HG02571 (cell line): ENCODE measurements at regions not wholly inside any gene's neighbourhood (a gene's known extent, or its start where the extent isn't known, plus 50 kb on each side); places are given as distances from the start of the nearest gene placed in this dataset.

Experiments
- ATAC-seq: cut with Tn5 transposase; IDR thresholded peaks from one replicate; pipeline ENCODE4 v1.9.1; 2021; ENCODE audit warnings: mild to moderate bottlenecking, moderate library complexity; ENCODE audit not compliant: unreplicated experiment

- no peak for ATAC-seq
Observed at GRCh38 chr6:18920701-18921100, 533.6 kb downstream of the RNF144B start.

DNA sequence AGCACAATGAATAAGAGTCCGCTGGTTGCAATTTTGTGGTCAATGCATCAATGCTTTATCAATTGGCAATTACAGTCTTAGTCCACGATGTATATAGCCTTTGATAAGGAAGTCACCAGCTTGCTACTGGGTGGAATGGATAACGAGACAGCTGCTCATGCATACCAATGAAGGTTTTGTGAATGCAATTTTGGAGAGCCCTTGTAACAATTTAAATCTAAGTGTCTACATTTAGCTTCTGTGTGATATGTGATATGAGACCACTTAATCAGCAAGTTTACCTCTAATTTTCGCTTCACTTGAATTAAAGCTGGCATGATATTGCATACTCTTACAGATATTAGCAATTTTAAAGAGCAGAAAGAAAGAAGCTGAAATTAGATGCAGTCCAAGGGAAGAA, 543.9 kb downstream of the RNF144B start:
- no peak for ATAC-seq

DNA sequence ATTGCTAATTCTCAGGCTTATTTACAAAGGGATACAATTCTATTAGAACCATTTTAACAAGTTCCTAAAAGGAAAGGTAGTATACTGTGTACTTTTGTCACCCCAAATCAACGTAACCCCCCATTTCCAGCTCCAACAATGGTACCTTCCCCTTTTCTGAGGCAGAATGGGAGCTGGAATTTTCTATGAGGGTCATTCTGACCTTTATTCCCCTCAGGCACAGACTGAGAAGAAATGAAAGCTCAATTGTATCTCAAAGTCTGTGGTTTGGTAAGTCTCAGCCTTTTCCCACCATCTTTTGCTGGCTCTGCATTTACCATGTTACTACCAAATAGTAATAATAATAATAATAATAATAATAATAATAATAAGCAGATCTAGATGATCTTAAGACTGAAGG, 571.0 kb downstream of the RNF144B start:
- ATAC-seq, result no peak

GRCh38 chr6:18961566-18961965, 574.4 kb downstream of the RNF144B start:
- no peak for ATAC-seq

DNA sequence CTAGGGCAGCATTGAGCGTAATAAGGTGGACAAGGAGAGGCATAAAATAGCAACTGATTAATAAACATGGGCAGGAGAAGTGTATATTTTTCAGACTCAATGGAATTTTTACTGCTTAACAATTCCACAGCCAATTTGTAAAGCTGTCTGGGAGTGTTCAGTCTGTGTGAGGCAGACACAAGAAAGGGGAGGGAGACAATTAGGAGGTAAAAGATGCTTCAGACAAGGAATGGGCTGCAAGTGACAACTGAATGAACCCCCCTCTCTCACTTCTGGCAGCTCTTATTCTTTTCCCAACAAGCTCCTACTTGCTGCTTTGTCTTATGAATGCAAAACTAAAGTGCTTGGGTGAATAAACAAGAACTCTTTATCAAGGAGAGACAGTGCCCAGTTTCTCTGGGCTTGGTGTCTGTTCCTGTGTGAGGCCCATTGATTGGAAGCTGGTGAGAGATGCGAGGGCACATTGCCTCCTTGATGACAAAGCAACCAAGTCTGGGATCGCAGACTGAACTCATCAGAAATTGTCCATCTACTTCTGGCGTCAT, 575.3 kb downstream of the RNF144B start:
- ATAC-seq, result no peak

GRCh38 chr6:18963439-18963838, 576.3 kb downstream of the RNF144B start:
- ATAC-seq, result no peak

GRCh38 chr6:18973251-18973650, 586.1 kb downstream of the RNF144B start:
- ATAC-seq, result no peak

DNA sequence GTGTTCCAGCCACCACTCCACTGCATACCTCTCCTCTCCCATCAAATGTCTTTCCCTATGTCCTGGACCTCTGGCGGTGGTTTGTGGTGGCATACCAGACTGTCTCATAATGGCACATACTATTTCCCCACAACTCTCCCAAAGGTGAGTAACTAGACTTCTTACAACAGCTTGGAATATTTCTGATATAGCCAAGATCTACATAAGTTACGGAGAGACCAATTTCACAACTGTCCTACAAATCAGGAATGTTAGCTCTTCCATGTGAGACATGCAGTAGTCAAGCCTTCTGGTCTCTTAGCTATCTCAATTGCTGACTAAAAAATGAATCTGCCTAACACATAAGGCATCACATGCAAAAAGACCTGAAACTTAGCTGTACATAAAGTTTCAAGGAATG, 588.9 kb downstream of the RNF144B start:
- ATAC-seq, result no peak

GRCh38 chr6:18976966-18977365, 589.8 kb downstream of the RNF144B start:
- ATAC-seq, result no peak

DNA sequence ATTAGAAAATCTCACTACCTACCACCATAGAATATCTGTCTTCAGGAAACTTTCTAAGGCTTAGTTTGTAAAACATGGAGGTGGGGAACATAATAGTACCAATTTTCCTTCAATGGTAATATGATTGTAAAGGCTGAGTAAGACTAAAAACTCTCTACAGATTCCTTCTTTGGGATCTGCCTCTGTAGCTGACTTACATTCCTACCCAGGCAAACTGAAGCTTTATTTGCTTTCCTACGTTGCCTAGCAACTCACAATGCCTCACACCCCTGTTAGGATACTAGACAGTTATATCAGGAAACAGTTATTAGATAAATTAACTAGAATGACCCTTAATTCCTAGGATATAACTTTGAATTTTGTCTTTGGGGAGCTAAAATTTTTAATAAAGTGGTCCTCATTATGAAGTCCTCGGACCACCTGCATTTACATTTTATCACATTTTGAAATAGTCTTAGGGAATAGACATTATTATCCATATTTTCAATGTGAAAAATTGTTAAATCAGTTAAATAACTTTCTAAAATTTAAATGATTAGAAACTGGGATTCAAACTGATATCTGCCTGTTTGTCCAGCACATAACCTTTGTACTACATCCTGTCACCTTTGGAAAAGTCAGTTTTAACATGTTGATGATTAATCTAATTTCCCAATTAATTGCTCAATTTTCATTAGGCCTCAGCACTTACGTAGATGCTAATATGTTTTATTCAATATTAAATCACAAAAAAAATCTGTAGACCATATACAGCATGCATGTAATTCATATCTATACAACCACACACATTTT, 591.4 kb downstream of the RNF144B start:
- ATAC-seq, result no peak

- ATAC-seq, result no peak
Observed at GRCh38 chr6:18985061-18985460, 597.9 kb downstream of the RNF144B start.

DNA sequence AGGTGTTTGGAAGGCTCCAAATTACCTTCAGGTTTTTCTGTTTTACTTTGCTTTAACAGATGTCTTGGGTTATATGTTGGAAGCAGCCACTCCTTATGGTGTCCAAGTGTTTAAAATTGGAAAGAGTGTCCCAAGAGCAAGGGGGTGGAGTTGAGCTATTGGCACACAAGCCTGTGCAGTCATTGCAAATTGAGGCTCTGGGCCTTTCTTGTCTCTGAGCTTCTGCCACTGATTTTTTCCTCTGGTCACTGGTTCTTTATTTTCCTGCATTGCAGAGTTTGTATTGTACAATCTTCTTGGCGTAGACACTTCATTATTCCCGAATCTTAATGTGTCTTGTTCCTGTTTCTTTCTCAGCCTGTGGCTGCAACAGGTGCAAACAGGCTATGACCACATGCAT, 598.8 kb downstream of the RNF144B start:
- no peak for ATAC-seq

- ATAC-seq, result no peak
Observed at GRCh38 chr6:18988636-18989035, 601.5 kb downstream of the RNF144B start.

GRCh38 chr6:18990059-18990978, 603.2 kb downstream of the RNF144B start:
- ATAC-seq, result peak; percentile 66

DNA sequence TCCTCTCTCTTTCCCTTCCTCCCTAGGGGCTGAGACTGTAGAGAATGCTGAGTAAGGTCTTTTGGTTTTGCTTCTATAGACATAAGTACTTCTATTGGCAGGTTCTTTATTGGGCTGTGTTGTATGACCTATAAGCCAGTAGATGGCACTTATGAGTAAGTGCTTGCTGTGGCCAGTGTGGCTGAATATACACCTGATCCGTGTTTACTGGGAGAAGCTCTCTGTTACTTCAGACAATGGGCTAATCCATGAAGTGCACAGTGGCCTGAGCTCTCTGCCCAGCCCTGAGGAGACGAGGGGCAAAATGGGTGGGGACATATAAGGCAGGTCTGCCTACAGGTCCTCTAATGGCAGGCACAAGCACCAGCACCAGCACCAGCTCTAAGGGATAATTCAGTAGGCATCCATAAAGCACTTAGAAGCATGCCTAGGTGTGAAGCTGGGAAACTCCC, 610.3 kb downstream of the RNF144B start:
- ATAC-seq, result peak; percentile 90

GRCh38 chr6:19002976-19003560, 615.9 kb downstream of the RNF144B start:
- ATAC-seq, result no peak

DNA sequence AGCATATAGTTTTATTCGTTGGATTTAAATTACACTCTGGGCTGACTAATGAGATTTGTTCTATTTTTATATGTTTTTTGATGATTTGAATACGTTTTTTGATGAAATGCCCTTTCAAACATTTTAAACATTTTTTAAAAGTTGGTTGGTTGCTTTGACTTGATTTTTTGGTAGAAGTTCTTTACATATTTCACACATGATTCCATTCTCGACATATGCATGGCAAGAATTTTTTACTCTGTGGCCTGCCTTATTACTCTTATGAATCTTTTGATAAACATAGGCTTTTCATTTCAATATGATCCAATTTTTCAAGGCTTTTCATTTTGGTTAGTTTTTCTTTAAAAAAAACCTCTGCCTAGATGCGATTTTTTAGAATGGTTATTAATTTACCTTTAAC, 617.0 kb downstream of the RNF144B start:
- ATAC-seq, result no peak

DNA sequence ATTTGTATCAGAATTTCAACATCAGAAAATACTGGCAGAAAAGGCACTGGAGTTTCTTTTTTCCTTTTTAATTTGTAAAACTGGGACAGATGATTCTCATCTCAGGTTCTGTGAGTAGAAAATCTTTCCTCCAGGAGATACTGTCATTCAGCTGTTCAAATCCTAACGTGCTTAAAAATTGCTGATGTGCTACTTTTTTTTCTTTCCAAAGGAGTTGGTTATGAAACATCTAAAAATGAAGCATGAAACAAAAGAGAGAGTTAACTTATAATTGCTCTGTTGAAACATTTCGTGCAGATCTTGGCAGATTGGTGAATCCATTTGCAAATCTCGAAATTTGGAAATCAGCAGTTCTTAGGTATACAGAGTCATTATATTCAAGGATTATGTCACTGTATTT, 622.6 kb downstream of the RNF144B start:
- no peak for ATAC-seq

DNA sequence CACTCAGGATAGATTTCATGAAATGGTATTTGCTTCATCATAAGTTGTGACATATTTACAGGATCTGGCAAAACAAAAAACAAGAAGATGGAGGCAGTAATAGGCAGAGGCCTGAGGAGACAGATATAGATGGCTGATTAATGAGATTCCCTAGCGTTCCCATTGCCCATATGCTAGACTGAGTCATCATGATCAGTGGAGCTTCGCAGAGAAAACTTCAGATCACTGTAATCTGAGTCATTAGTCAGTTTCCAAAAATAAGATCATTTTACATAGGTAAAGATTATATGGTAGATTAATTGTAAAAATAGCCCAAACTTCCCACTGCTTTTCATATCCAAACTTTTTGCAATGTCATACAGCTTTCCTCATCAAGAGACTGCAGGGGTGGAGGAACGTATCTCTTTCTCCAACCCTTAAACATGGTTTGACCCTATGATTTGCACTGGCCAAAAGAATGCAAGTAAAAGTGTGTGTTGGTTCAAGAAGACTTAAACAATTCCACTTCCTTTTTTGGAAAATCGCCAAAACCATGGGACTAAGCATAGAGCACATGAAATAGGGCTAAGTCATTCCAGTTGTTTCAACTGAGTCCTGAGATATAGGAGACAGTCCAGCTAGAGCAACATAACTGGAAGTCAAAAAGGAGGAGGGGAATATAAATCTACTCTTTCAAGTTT, 626.0 kb downstream of the RNF144B start:
- ATAC-seq, result no peak

GRCh38 chr6:19024737-19025136, 637.6 kb downstream of the RNF144B start:
- ATAC-seq, result no peak

- ATAC-seq, result no peak
Observed at GRCh38 chr6:19028201-19028600, 641.1 kb downstream of the RNF144B start.
